CD4-positive, CD25-positive, alpha-beta regulatory T cell (primary cell): ENCODE measurements at regions not wholly inside any gene's neighbourhood (a gene's known extent, or its start where the extent isn't known, plus 50 kb on each side); places are given as distances from the start of the nearest gene placed in this dataset.

Experiments
- ATAC-seq, 2 donors: fragments of 150-1000 bp; cut with Tn5 transposase; one replicate each; pipeline ENCODE4 v1.10.0; 2021; ENCODE audit warnings: low read depth in 2 of 2, moderate number of reproducible peaks in 2 of 2, moderate library complexity in 1 of 2
- DNase-seq, 3 donors: peaks; one replicate each; pipeline versions ENCODE4 v3.0.0 to v3.0.0-alpha.2; 2012 to 2022; ENCODE audit warnings: mixed read lengths in 1 of 3
- H3K27ac ChIP-seq: one replicate; pipeline ENCODE4 v1.7.0; 2013; ENCODE audit warnings: mild to moderate bottlenecking, low read length; ENCODE audit not compliant: insufficient read depth, poor library complexity, severe bottlenecking
- H3K27me3 ChIP-seq: one replicate; pipeline ENCODE4 v1.7.0; 2013; ENCODE audit warnings: low read length; ENCODE audit not compliant: control insufficient read depth, insufficient read depth
- H3K36me3 ChIP-seq: one replicate; pipeline ENCODE4 v1.7.0; 2013; ENCODE audit warnings: mild to moderate bottlenecking, low read length, moderate library complexity; ENCODE audit not compliant: control insufficient read depth, insufficient read depth
- H3K4me1 ChIP-seq: 2 replicates; pipeline ENCODE4 v1.7.0; 2013; ENCODE audit warnings: mild to moderate bottlenecking, low read length; ENCODE audit not compliant: insufficient read depth, control insufficient read depth, poor library complexity, severe bottlenecking
- H3K4me3 ChIP-seq: one replicate; pipeline ENCODE4 v1.7.0; 2013; ENCODE audit warnings: low read depth, mild to moderate bottlenecking, low read length, moderate library complexity
- H3K9me3 ChIP-seq, 2 experiments: 1 replicate in 1 of 2; 2 replicates in 1 of 2; pipeline ENCODE4 v1.7.0; 2013; ENCODE audit warnings: low read length in 2 of 2, mild to moderate bottlenecking in 1 of 2, moderate library complexity in 1 of 2; ENCODE audit not compliant: control insufficient read depth in 2 of 2
- H3K27ac Mint-ChIP-seq, 3 donors: one replicate each; pipeline ENCODE4 v1.8.0; 2020 to 2022; ENCODE audit warnings: mild to moderate bottlenecking in 3 of 3, mixed read lengths in 3 of 3, moderate library complexity in 2 of 3
- H3K27me3 Mint-ChIP-seq: one replicate; pipeline ENCODE4 v1.8.0; 2022; ENCODE audit warnings: mild to moderate bottlenecking, mixed read lengths
- H3K36me3 Mint-ChIP-seq: one replicate; pipeline ENCODE4 v1.8.0; 2020; ENCODE audit warnings: mixed read lengths
- H3K4me1 Mint-ChIP-seq, 4 donors: one replicate each; pipeline ENCODE4 v1.8.0; 2020 to 2022; ENCODE audit warnings: mixed read lengths in 4 of 4, mild to moderate bottlenecking in 1 of 4
- H3K4me3 Mint-ChIP-seq, 4 donors: one replicate each; pipeline ENCODE4 v1.8.0; 2020 to 2022; ENCODE audit warnings: mild to moderate bottlenecking in 4 of 4, mixed read lengths in 4 of 4, moderate library complexity in 3 of 4
- H3K9me3 Mint-ChIP-seq, 7 donors: one replicate each; pipeline ENCODE4 v1.8.0; 2020 to 2022; ENCODE audit warnings: mixed read lengths in 7 of 7, mild to moderate bottlenecking in 3 of 7, moderate library complexity in 2 of 7

DNA sequence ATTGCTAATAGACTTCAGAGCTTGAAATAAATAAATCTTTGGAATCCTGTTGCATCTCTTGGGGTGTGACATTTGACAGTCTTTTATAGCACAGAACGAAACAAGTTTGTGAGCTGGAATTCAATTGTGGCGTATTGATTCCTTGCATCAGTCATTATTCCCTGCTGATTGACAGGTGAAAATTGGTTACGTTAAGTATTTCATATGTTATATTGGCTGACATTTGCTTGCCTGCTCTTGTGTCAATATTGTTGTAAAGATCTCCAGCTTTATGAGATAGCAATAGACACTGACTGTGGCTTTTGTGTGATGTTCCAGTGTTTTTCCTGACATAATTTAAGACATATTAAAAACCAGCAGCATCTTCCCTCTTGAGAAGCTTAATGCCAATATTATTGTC lies 644.4 kb upstream of the FAM241A start:
- Mint-ChIP-seq H3K9me3 (peaks cover 0 to 5% (median 0%) of the 10 kb centered on the region in 7 donors), H3K27me3 (no peaks in the 10 kb centered on the region), H3K27ac (no peak overlapping the region), H3K4me3 (no peak overlapping the region), H3K36me3 (no peaks in the 10 kb centered on the region), H3K4me1 (no peaks in the 10 kb centered on the region)
- Histone ChIP-seq H3K27ac (no peak overlapping the region), H3K9me3 (no peaks in the 10 kb centered on the region), H3K36me3 (no peaks in the 10 kb centered on the region), H3K4me3 (no peak overlapping the region), H3K27me3 (no peaks in the 10 kb centered on the region), H3K4me1 (no peaks in the 10 kb centered on the region)
- DNase-seq: no peak
- ATAC-seq: no peak

DNA sequence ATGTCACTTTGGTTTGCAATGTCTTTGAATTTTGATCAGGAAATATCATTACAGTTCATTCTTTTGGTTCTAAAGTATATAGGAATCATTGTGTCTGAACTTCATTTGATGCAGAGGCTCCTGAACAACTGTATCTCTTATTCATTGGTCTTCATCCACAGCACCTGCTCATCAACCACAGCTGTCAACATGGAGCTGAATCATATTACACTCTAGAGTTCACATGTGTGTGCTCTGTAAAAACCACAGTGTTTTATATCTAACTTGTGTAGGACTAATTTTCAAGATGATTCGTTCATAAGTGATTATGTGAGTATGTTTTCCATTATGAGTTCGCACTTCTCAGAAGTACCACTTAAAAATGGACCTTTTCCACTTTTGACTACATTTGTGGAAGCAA lies 643.3 kb upstream of the FAM241A start:
- peaks cover 0 to 5% (median under 1%) of the 10 kb centered on the region in 7 donors for H3K9me3 Mint-ChIP-seq
- no peak overlapping the region for H3K27ac Mint-ChIP-seq
- no peak for ATAC-seq
- H3K4me1 ChIP-seq: no peaks in the 10 kb centered on the region
- no peak for DNase-seq
- no peaks in the 10 kb centered on the region for H3K36me3 Mint-ChIP-seq
- no peak overlapping the region for H3K27ac ChIP-seq
- H3K36me3 ChIP-seq: no peaks in the 10 kb centered on the region
- H3K4me1 Mint-ChIP-seq: no peaks in the 10 kb centered on the region
- no peaks in the 10 kb centered on the region for H3K9me3 ChIP-seq
- H3K4me3 ChIP-seq: no peak overlapping the region
- H3K27me3 ChIP-seq: no peaks in the 10 kb centered on the region
- no peak overlapping the region for H3K4me3 Mint-ChIP-seq
- H3K27me3 Mint-ChIP-seq: no peaks in the 10 kb centered on the region

DNA sequence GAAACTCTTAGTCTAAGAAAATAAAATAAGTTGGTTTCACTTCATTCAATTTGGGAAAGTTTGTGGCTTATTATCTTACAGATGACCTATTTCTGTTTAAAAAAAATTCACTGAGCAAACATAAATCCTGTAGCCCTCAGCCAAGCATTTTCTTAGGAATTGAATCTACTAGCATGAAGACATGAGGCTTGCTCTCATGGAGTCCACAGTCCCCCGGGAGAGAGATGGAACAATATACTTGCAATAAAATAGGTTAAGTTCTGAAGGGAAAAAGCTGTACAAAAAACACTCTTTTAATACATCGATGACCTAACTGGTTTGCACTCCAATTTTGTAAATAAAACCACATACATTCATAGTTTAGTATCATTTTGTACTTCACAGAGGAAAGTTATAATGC lies 642.6 kb upstream of the FAM241A start:
- no peaks in the 10 kb centered on the region for H3K9me3 ChIP-seq
- Mint-ChIP-seq H3K27me3 (no peaks in the 10 kb centered on the region), H3K27ac (no peak overlapping the region), H3K36me3 (no peaks in the 10 kb centered on the region), H3K4me1 (no peaks in the 10 kb centered on the region), H3K4me3 (no peak overlapping the region), H3K9me3 (peaks cover 0 to 5% (median under 1%) of the 10 kb centered on the region in 7 donors)
- no peaks in the 10 kb centered on the region for H3K36me3 ChIP-seq
- no peaks in the 10 kb centered on the region for H3K4me1 ChIP-seq
- H3K27ac ChIP-seq: no peak overlapping the region
- H3K4me3 ChIP-seq: no peak overlapping the region
- H3K27me3 ChIP-seq: no peaks in the 10 kb centered on the region
- DNase-seq: no peak
- ATAC-seq: no peak

DNA sequence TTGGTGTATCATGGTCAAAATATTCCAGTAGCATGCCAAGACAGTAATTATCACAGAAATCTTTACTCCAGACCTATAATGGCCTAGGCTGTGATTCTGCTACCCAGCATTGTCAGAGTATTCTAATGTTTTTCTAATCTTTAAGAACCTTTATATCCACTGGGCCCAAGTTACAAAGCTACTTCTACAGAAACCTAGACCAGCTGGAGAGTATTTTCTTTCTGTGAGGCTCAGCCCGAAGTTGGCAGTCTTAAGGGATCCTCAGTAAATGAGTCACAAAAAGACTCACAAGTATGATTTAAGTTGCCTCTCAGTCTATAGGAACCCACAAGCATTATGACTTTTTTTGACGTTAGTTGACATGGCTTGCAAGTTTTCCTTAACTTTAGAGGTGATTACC lies 638.5 kb upstream of the FAM241A start:
- no peaks in the 10 kb centered on the region for H3K4me1 Mint-ChIP-seq
- Histone ChIP-seq H3K4me3 (no peak overlapping the region), H3K27me3 (no peaks in the 10 kb centered on the region), H3K36me3 (no peaks in the 10 kb centered on the region), H3K9me3 (no peaks in the 10 kb centered on the region), H3K4me1 (no peaks in the 10 kb centered on the region), H3K27ac (no peak overlapping the region)
- no peaks in the 10 kb centered on the region for H3K27me3 Mint-ChIP-seq
- H3K9me3 Mint-ChIP-seq: peaks cover 0 to 9% (median 2%) of the 10 kb centered on the region in 7 donors
- no peak for ATAC-seq
- no peak overlapping the region for H3K27ac Mint-ChIP-seq
- no peaks in the 10 kb centered on the region for H3K36me3 Mint-ChIP-seq
- DNase-seq: no peak
- no peak overlapping the region for H3K4me3 Mint-ChIP-seq

DNA sequence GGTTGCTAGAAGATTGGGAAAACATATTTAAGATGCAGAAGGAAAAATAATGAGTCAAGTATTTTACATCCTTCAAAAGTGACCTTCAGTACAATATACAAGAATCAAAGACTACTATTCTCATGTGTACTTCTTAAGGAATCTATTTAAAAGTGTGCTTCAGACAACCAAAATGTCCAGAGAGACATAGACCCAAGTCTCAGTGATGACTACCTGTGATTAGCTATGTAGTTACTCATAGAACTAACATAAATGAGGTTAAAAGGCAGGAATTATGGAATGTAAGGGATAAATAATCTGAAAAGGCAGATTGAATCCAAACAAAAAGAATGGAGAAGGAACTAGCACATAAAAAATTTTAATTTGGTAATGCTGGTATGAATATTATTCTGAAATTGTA lies 634.7 kb upstream of the FAM241A start:
- Mint-ChIP-seq H3K27me3 (no peaks in the 10 kb centered on the region), H3K36me3 (no peaks in the 10 kb centered on the region), H3K9me3 (peaks cover 0 to 9% (median 2%) of the 10 kb centered on the region in 7 donors), H3K4me1 (no peaks in the 10 kb centered on the region), H3K4me3 (no peak overlapping the region), H3K27ac (no peak overlapping the region)
- Histone ChIP-seq H3K4me1 (no peaks in the 10 kb centered on the region), H3K27ac (no peak overlapping the region), H3K4me3 (no peak overlapping the region), H3K9me3 (no peaks in the 10 kb centered on the region), H3K27me3 (no peaks in the 10 kb centered on the region), H3K36me3 (no peaks in the 10 kb centered on the region)
- DNase-seq: no peak
- ATAC-seq: no peak

DNA sequence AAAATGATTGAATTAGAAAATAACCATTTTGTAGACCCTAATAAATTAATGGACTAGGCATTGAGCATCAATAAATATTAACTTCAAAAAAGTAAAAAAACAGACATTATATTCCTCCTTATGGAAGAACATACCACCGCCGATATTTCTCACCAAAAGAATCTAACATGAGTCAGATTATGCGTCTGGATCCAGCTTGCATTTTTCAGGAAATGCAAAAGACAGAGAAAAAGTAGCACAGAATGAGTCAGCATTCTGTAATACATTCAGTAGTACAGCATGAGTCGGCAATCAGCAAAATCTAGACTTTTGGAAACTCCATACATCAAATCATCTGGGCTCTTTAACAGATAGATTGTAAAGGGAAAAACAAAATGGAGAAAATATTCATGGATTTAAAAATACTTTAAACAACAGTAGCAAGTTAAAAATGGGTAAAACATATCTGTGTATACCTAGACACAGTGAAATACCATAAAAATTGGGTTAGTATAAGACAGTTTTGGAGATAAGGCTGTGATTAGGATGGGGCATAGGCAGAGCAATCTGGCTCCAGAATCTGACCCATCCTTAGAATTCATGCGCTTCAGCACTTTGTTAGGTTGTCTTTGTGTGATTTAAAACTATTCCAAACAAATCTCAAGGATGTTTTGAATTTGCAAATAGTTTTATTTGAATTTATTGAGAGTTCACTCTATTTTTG lies 633.0 kb upstream of the FAM241A start:
- Mint-ChIP-seq H3K4me1 (no peaks in the 10 kb centered on the region), H3K36me3 (no peaks in the 10 kb centered on the region), H3K27me3 (no peaks in the 10 kb centered on the region), H3K27ac (no peak overlapping the region), H3K9me3 (peaks cover 0 to 9% (median 2%) of the 10 kb centered on the region in 7 donors), H3K4me3 (no peak overlapping the region)
- H3K36me3 ChIP-seq: no peaks in the 10 kb centered on the region
- no peak overlapping the region for H3K27ac ChIP-seq
- no peaks in the 10 kb centered on the region for H3K4me1 ChIP-seq
- no peak for ATAC-seq
- H3K27me3 ChIP-seq: no peaks in the 10 kb centered on the region
- H3K4me3 ChIP-seq: no peak overlapping the region
- DNase-seq: no peak
- H3K9me3 ChIP-seq: no peaks in the 10 kb centered on the region

DNA sequence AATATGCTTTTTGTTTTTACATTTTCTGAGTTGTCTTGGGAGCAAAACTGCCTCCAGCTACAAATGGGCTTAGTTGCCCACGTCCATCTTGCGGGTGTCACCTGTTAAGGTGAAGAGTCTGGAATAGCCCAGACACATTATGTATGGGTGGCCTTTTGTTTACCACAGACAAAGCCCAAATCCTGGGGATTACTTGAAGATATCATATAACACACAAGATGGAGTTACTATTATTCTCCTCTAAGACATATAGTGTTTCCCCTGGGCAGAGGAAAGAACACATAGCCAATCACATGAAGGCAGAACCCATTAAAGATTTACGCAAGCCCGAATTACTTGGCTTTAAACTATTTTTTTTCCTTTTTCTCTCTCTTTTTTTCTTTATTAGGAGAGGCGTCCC lies 625.6 kb upstream of the FAM241A start:
- H3K9me3 Mint-ChIP-seq: peaks cover 0 to 9% (median 2%) of the 10 kb centered on the region in 7 donors
- H3K9me3 ChIP-seq: no peaks in the 10 kb centered on the region
- H3K4me1 Mint-ChIP-seq: no peaks in the 10 kb centered on the region
- no peaks in the 10 kb centered on the region for H3K36me3 Mint-ChIP-seq
- no peaks in the 10 kb centered on the region for H3K27me3 ChIP-seq
- H3K27ac ChIP-seq: no peak overlapping the region
- no peaks in the 10 kb centered on the region for H3K27me3 Mint-ChIP-seq
- no peak overlapping the region for H3K4me3 ChIP-seq
- no peaks in the 10 kb centered on the region for H3K4me1 ChIP-seq
- ATAC-seq (no peak), DNase-seq (no peak)
- no peaks in the 10 kb centered on the region for H3K36me3 ChIP-seq
- no peak overlapping the region for H3K27ac Mint-ChIP-seq
- no peak overlapping the region for H3K4me3 Mint-ChIP-seq

DNA sequence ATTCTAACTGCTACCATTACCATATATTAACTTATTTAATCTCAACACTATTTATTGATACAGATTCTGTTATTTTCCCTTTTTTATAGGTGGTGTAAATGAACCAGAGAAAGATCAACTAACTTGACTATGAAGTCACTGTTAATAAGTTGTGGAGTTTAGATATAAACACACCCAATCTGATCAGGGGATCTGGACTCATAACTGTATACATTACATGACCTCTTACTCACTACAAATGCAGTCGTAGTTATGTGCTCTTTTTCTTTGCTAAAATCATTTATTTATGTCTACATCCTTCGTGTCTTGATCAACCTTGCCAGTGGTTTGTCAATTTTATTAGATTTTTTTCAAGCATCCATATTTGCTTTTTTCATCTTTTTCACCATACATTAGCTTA lies 614.8 kb upstream of the FAM241A start:
- H3K4me3 Mint-ChIP-seq: no peak overlapping the region
- Histone ChIP-seq H3K9me3 (peaks cover 0 to 3% of the 10 kb centered on the region in 2 experiments), H3K27me3 (no peaks in the 10 kb centered on the region), H3K4me3 (no peak overlapping the region), H3K36me3 (no peaks in the 10 kb centered on the region), H3K4me1 (no peaks in the 10 kb centered on the region), H3K27ac (no peak overlapping the region)
- H3K27me3 Mint-ChIP-seq: no peaks in the 10 kb centered on the region
- ATAC-seq (no peak), DNase-seq (no peak)
- H3K36me3 Mint-ChIP-seq: no peaks in the 10 kb centered on the region
- no peak overlapping the region for H3K27ac Mint-ChIP-seq
- H3K4me1 Mint-ChIP-seq: no peaks in the 10 kb centered on the region
- peaks cover 0 to 17% (median 6%) of the 10 kb centered on the region in 7 donors for H3K9me3 Mint-ChIP-seq
